ENCODE measurements at regions not wholly inside any gene's neighbourhood (a gene's known extent, or its start where the extent isn't known, plus 50 kb on each side); places are given as distances from the start of the nearest gene placed in this dataset.

DNA sequence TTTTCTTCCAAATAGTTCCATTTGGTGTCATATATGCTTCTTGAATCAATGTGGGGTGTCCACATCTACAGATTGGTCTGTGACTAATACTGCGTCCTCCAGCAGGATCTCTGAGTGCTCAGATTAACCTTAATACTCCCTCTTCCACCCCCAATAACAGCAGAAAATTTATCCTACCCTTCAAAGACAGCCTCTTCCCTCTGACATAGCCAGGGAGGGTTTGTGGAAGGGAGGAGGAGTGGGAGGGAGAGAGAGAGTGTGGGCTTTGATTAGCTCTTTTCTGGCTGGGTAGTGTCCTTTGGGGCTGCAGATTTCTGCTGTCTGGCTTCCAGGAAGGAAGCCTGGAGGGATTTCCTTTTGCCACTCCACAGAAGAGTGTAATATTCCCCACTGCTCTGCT lies 220.7 kb downstream of the TTC6 start:
- ATAC-seq = peak; percentile 13; the same call in 2 of the 3 replicates
- CTCF ChIA-PET (ENCODE audit: low intra/inter-chr PET ratio, low total read pairs) = no interaction called here
- intact Hi-C loops (cut with micrococcal nuclease; ENCODE audit: unreplicated experiment) = no loop called here
- H3K27ac ChIP-seq (ENCODE audit: extremely low read length, insufficient read depth, low read length) = peak overlapping the region; percentile 48
- peak overlapping the region; percentile 69 for H2AFZ ChIP-seq (ENCODE audit: low read length)
- POLR2A ChIA-PET = interaction anchor here (0.8 to 2.1 kb wide), 3 partner anchors 10 to 49 kb away, joined by 3 to 10 read pairs (median 6); no protein-coding TSS in a partner anchor
- H3K9ac ChIP-seq (ENCODE audit: insufficient read depth, low read depth, low read length) = 0 out of 2 replicates have a peak overlapping the region, but pooled peaks have one; percentile 30
- H3K4me3 ChIP-seq (replicated peaks in 1 of 3; ENCODE audit: insufficient read depth in 1 of 3, low read depth in 2 of 3, low read length in 3 of 3) = no peak overlapping the region
- BruUV-seq (replicated peaks) = no TSS peak
- H3K4me1 ChIP-seq (ENCODE audit: insufficient read depth, low read length) = peaks cover 46% of the 10 kb centered on the region
- H4K20me1 ChIP-seq (ENCODE audit: insufficient read depth, low read length) = no peaks in the 10 kb centered on the region
- TF ChIP-seq CCAR2 (optimal IDR thresholded peaks at IDR 0.05; ENCODE audit: low read depth, low read length) = no peak
- no peak for TF ChIP-seq ZNF234 (CRISPR knock-in tag; conservative IDR thresholded peaks at IDR 0.05)
- TF ChIP-seq ZNF264 (CRISPR knock-in tag; IDR thresholded peaks at IDR 0.05) = no peak
- no peak for TF ChIP-seq ZNF33B (CRISPR knock-in tag; IDR thresholded peaks at IDR 0.05)
- no peak for TF ChIP-seq THAP11 (CRISPR knock-in tag; IDR thresholded peaks at IDR 0.05)
- TF ChIP-seq, protein P1, sequence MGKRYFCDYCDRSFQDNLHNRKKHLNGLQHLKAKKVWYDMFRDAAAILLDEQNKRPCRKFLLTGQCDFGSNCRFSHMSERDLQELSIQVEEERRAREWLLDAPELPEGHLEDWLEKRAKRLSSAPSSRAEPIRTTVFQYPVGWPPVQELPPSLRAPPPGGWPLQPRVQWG (CRISPR knock-in tag; IDR thresholded peaks at IDR 0.05; ENCODE audit: borderline replicate concordance, low read depth) = no peak
- no peak for TF ChIP-seq SAP130 (CRISPR knock-in tag; IDR thresholded peaks at IDR 0.05; ENCODE audit: low read depth)
- TF ChIP-seq NFATC3 (CRISPR knock-in tag; IDR thresholded peaks at IDR 0.05) = no peak
- no peak for TF ChIP-seq ZNF761 (CRISPR knock-in tag; conservative IDR thresholded peaks at IDR 0.05)
- TF ChIP-seq KLF16 (CRISPR knock-in tag; IDR thresholded peaks at IDR 0.05) = 0 out of 4 replicates have a peak, but pooled peaks of 1 of the 2 experiments have one; percentile 31
- no peak for TF ChIP-seq HNRNPLL (IDR thresholded peaks at IDR 0.05; ENCODE audit: low read depth, low read length, poor library complexity, severe bottlenecking)
- no peak for TF ChIP-seq ZNF558 (CRISPR knock-in tag; IDR thresholded peaks at IDR 0.05; ENCODE audit: borderline replicate concordance)
- no peak for TF ChIP-seq ZNF850 (CRISPR knock-in tag; conservative IDR thresholded peaks at IDR 0.05)
- TF ChIP-seq ZNF619 (CRISPR knock-in tag; IDR thresholded peaks at IDR 0.05) = no peak
- TF ChIP-seq ZNF34 (CRISPR knock-in tag; IDR thresholded peaks at IDR 0.05; ENCODE audit: borderline replicate concordance) = no peak
- TF ChIP-seq ZSCAN22 (CRISPR knock-in tag; IDR thresholded peaks at IDR 0.05) = peak; percentile 93
- TF ChIP-seq, protein P2, sequence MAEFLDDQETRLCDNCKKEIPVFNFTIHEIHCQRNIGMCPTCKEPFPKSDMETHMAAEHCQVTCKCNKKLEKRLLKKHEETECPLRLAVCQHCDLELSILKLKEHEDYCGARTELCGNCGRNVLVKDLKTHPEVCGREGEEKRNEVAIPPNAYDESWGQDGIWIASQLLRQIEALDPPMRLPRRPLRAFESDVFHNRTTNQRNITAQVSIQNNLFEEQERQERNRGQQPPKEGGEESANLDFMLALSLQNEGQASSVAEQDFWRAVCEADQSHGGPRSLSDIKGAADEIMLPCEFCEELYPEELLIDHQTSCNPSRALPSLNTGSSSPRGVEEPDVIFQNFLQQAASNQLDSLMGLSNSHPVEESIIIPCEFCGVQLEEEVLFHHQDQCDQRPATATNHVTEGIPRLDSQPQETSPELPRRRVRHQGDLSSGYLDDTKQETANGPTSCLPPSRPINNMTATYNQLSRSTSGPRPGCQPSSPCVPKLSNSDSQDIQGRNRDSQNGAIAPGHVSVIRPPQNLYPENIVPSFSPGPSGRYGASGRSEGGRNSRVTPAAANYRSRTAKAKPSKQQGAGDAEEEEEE (CRISPR knock-in tag; IDR thresholded peaks at IDR 0.05; ENCODE audit: borderline replicate concordance) = no peak
- H3K36me3 ChIP-seq (replicated peaks in 1 of 2; ENCODE audit: control insufficient read depth in 1 of 2, insufficient read depth in 2 of 2, low read length in 2 of 2) = no peaks in the 10 kb centered on the region
- WGBS (ENCODE audit: low lambda C conversion rate) = 97% methylated on average over 1 of the region's 1 CpG
- in situ Hi-C loops (cut with HindIII; ENCODE audit: extremely low pct_ligation_motif_present, low pct_unique_long_range_greater_than_20kb) = no loop called here
- no peak for FAIRE-seq
- H3K9me3 ChIP-seq (ENCODE audit: low read length) = no peaks in the 10 kb centered on the region
- no peak overlapping the region for H3K4me2 ChIP-seq (ENCODE audit: low read depth, low read length)
- DNase-seq (ENCODE audit: low spot score) = no peak
- no peaks in the 10 kb centered on the region for H3K27me3 ChIP-seq (ENCODE audit: control insufficient read depth in 1 of 2, insufficient read depth in 2 of 2, low read length in 2 of 2)
- H3K79me2 ChIP-seq (ENCODE audit: insufficient read depth, low read length) = no peaks in the 10 kb centered on the region
